ENCODE measurements at regions not wholly inside any gene's neighbourhood (a gene's known extent, or its start where the extent isn't known, plus 50 kb on each side); places are given as distances from the start of the nearest gene placed in this dataset.

- H3K9ac ChIP-seq (ENCODE audit: low read length in 2 of 2) = no peak overlapping the region
- H3K27me3 ChIP-seq (ENCODE audit: control insufficient read depth in 1 of 2, insufficient read depth in 2 of 2, low read length in 2 of 2) = no peaks in the 10 kb centered on the region
- no peaks in the 10 kb centered on the region for H3K36me3 ChIP-seq (ENCODE audit: control insufficient read depth in 2 of 2, insufficient read depth in 2 of 2, low read length in 2 of 2)
- no peaks in the 10 kb centered on the region for H3K4me1 ChIP-seq (ENCODE audit: control insufficient read depth, insufficient read depth, low read length)
- no peaks in the 10 kb centered on the region for H3K9me3 ChIP-seq (ENCODE audit: control insufficient read depth in 2 of 2, low read length in 2 of 2)
- no peak overlapping the region for H3K4me3 ChIP-seq (ENCODE audit: low read length in 2 of 2)
- no peak overlapping the region for H3K27ac ChIP-seq (ENCODE audit: low read length)
These were observed 158.1 kb downstream of the AEBP2 start for GRCh38 chr12:19597167-19598026.

GRCh38 chr12:19605720-19606119, 166.4 kb downstream of the AEBP2 start:
- Histone ChIP-seq H3K27ac (ENCODE audit: low read length) (no peak overlapping the region), H3K4me1 (ENCODE audit: control insufficient read depth, insufficient read depth, low read length) (no peaks in the 10 kb centered on the region), H3K9ac (ENCODE audit: low read length in 2 of 2) (no peak overlapping the region), H3K4me3 (ENCODE audit: low read length in 2 of 2) (no peak overlapping the region), H3K36me3 (ENCODE audit: control insufficient read depth in 2 of 2, insufficient read depth in 2 of 2, low read length in 2 of 2) (no peaks in the 10 kb centered on the region), H3K27me3 (ENCODE audit: control insufficient read depth in 1 of 2, insufficient read depth in 2 of 2, low read length in 2 of 2) (no peaks in the 10 kb centered on the region), H3K9me3 (ENCODE audit: control insufficient read depth in 2 of 2, low read length in 2 of 2) (no peaks in the 10 kb centered on the region)

GRCh38 chr12:19608039-19608438, 168.7 kb downstream of the AEBP2 start:
- H3K4me3 ChIP-seq (ENCODE audit: low read length in 2 of 2) = no peak overlapping the region
- H3K27ac ChIP-seq (ENCODE audit: low read length) = no peak overlapping the region
- no peaks in the 10 kb centered on the region for H3K4me1 ChIP-seq (ENCODE audit: control insufficient read depth, insufficient read depth, low read length)
- no peaks in the 10 kb centered on the region for H3K36me3 ChIP-seq (ENCODE audit: control insufficient read depth in 2 of 2, insufficient read depth in 2 of 2, low read length in 2 of 2)
- no peaks in the 10 kb centered on the region for H3K9me3 ChIP-seq (ENCODE audit: control insufficient read depth in 2 of 2, low read length in 2 of 2)
- no peak overlapping the region for H3K9ac ChIP-seq (ENCODE audit: low read length in 2 of 2)
- H3K27me3 ChIP-seq (ENCODE audit: control insufficient read depth in 1 of 2, insufficient read depth in 2 of 2, low read length in 2 of 2) = no peaks in the 10 kb centered on the region

GRCh38 chr12:19613051-19613535, 173.8 kb downstream of the AEBP2 start:
- Histone ChIP-seq H3K9ac (ENCODE audit: low read length in 2 of 2) (no peak overlapping the region), H3K27me3 (ENCODE audit: control insufficient read depth in 1 of 2, insufficient read depth in 2 of 2, low read length in 2 of 2) (no peaks in the 10 kb centered on the region), H3K4me1 (ENCODE audit: control insufficient read depth, insufficient read depth, low read length) (no peaks in the 10 kb centered on the region), H3K36me3 (ENCODE audit: control insufficient read depth in 2 of 2, insufficient read depth in 2 of 2, low read length in 2 of 2) (no peaks in the 10 kb centered on the region), H3K9me3 (ENCODE audit: control insufficient read depth in 2 of 2, low read length in 2 of 2) (no peaks in the 10 kb centered on the region), H3K4me3 (ENCODE audit: low read length in 2 of 2) (no peak overlapping the region), H3K27ac (ENCODE audit: low read length) (no peak overlapping the region)

GRCh38 chr12:19614601-19615383, 175.5 kb downstream of the AEBP2 start:
- Histone ChIP-seq H3K9ac (ENCODE audit: low read length in 2 of 2) (no peak overlapping the region), H3K9me3 (ENCODE audit: control insufficient read depth in 2 of 2, low read length in 2 of 2) (no peaks in the 10 kb centered on the region), H3K36me3 (ENCODE audit: control insufficient read depth in 2 of 2, insufficient read depth in 2 of 2, low read length in 2 of 2) (no peaks in the 10 kb centered on the region), H3K4me1 (ENCODE audit: control insufficient read depth, insufficient read depth, low read length) (no peaks in the 10 kb centered on the region), H3K27me3 (ENCODE audit: control insufficient read depth in 1 of 2, insufficient read depth in 2 of 2, low read length in 2 of 2) (no peaks in the 10 kb centered on the region), H3K27ac (ENCODE audit: low read length) (no peak overlapping the region), H3K4me3 (ENCODE audit: low read length in 2 of 2) (no peak overlapping the region)

- no peaks in the 10 kb centered on the region for H3K36me3 ChIP-seq (ENCODE audit: control insufficient read depth in 2 of 2, insufficient read depth in 2 of 2, low read length in 2 of 2)
- H3K27me3 ChIP-seq (ENCODE audit: control insufficient read depth in 1 of 2, insufficient read depth in 2 of 2, low read length in 2 of 2) = no peaks in the 10 kb centered on the region
- no peak overlapping the region for H3K9ac ChIP-seq (ENCODE audit: low read length in 2 of 2)
- H3K27ac ChIP-seq (ENCODE audit: low read length) = no peak overlapping the region
- no peaks in the 10 kb centered on the region for H3K9me3 ChIP-seq (ENCODE audit: control insufficient read depth in 2 of 2, low read length in 2 of 2)
- no peak overlapping the region for H3K4me3 ChIP-seq (ENCODE audit: low read length in 2 of 2)
- no peaks in the 10 kb centered on the region for H3K4me1 ChIP-seq (ENCODE audit: control insufficient read depth, insufficient read depth, low read length)
These were observed 176.1 kb downstream of the AEBP2 start for GRCh38 chr12:19615384-19615725.

- H3K27me3 ChIP-seq (ENCODE audit: control insufficient read depth in 1 of 2, insufficient read depth in 2 of 2, low read length in 2 of 2) = no peaks in the 10 kb centered on the region
- no peaks in the 10 kb centered on the region for H3K36me3 ChIP-seq (ENCODE audit: control insufficient read depth in 2 of 2, insufficient read depth in 2 of 2, low read length in 2 of 2)
- no peak overlapping the region for H3K27ac ChIP-seq (ENCODE audit: low read length)
- H3K4me1 ChIP-seq (ENCODE audit: control insufficient read depth, insufficient read depth, low read length) = no peaks in the 10 kb centered on the region
- H3K4me3 ChIP-seq (ENCODE audit: low read length in 2 of 2) = no peak overlapping the region
- H3K9me3 ChIP-seq (ENCODE audit: control insufficient read depth in 2 of 2, low read length in 2 of 2) = no peaks in the 10 kb centered on the region
- no peak overlapping the region for H3K9ac ChIP-seq (ENCODE audit: low read length in 2 of 2)
These were observed 177.5 kb downstream of the AEBP2 start for GRCh38 chr12:19616781-19617180.

- no peaks in the 10 kb centered on the region for H3K36me3 ChIP-seq (ENCODE audit: control insufficient read depth in 2 of 2, insufficient read depth in 2 of 2, low read length in 2 of 2)
- H3K27me3 ChIP-seq (ENCODE audit: control insufficient read depth in 1 of 2, insufficient read depth in 2 of 2, low read length in 2 of 2) = no peaks in the 10 kb centered on the region
- no peak overlapping the region for H3K27ac ChIP-seq (ENCODE audit: low read length)
- H3K4me3 ChIP-seq (ENCODE audit: low read length in 2 of 2) = no peak overlapping the region
- H3K9me3 ChIP-seq (ENCODE audit: control insufficient read depth in 2 of 2, low read length in 2 of 2) = no peaks in the 10 kb centered on the region
- H3K4me1 ChIP-seq (ENCODE audit: control insufficient read depth, insufficient read depth, low read length) = no peaks in the 10 kb centered on the region
- H3K9ac ChIP-seq (ENCODE audit: low read length in 2 of 2) = no peak overlapping the region
These were observed 180.9 kb downstream of the AEBP2 start for GRCh38 chr12:19620222-19620621.

- Histone ChIP-seq H3K4me1 (ENCODE audit: control insufficient read depth, insufficient read depth, low read length) (no peaks in the 10 kb centered on the region), H3K4me3 (ENCODE audit: low read length in 2 of 2) (no peak overlapping the region), H3K9ac (ENCODE audit: low read length in 2 of 2) (no peak overlapping the region), H3K9me3 (ENCODE audit: control insufficient read depth in 2 of 2, low read length in 2 of 2) (no peaks in the 10 kb centered on the region), H3K36me3 (ENCODE audit: control insufficient read depth in 2 of 2, insufficient read depth in 2 of 2, low read length in 2 of 2) (no peaks in the 10 kb centered on the region), H3K27me3 (ENCODE audit: control insufficient read depth in 1 of 2, insufficient read depth in 2 of 2, low read length in 2 of 2) (no peaks in the 10 kb centered on the region), H3K27ac (ENCODE audit: low read length) (no peak overlapping the region)
These were observed 184.6 kb downstream of the AEBP2 start for GRCh38 chr12:19623751-19624399.

GRCh38 chr12:19624491-19624890, 185.2 kb downstream of the AEBP2 start:
- Histone ChIP-seq H3K4me1 (ENCODE audit: control insufficient read depth, insufficient read depth, low read length) (no peaks in the 10 kb centered on the region), H3K4me3 (ENCODE audit: low read length in 2 of 2) (no peak overlapping the region), H3K9me3 (ENCODE audit: control insufficient read depth in 2 of 2, low read length in 2 of 2) (no peaks in the 10 kb centered on the region), H3K27ac (ENCODE audit: low read length) (no peak overlapping the region), H3K36me3 (ENCODE audit: control insufficient read depth in 2 of 2, insufficient read depth in 2 of 2, low read length in 2 of 2) (no peaks in the 10 kb centered on the region), H3K9ac (ENCODE audit: low read length in 2 of 2) (no peak overlapping the region), H3K27me3 (ENCODE audit: control insufficient read depth in 1 of 2, insufficient read depth in 2 of 2, low read length in 2 of 2) (no peaks in the 10 kb centered on the region)
